ENCODE measurements at regions not wholly inside any gene's neighbourhood (a gene's known extent, or its start where the extent isn't known, plus 50 kb on each side); places are given as distances from the start of the nearest gene placed in this dataset.

GRCh38 chr14:51511265-51511664, 140.4 kb upstream of the FRMD6 start:
- no peak overlapping the region for H3K9ac ChIP-seq (ENCODE audit: low read length)
- no peak overlapping the region for H2BK15ac ChIP-seq (replicated peaks; ENCODE audit: low read depth)
- no peak overlapping the region for H3K56ac ChIP-seq (ENCODE audit: low read length)
- DNase-seq = no peak
- no peaks in the 10 kb centered on the region for H3K36me3 ChIP-seq (ENCODE audit: control insufficient read depth, insufficient read depth, low read length)
- no peaks in the 10 kb centered on the region for H3K79me1 ChIP-seq (ENCODE audit: low read length)
- H2BK5ac ChIP-seq (ENCODE audit: low read length) = no peak overlapping the region
- H3K18ac ChIP-seq (ENCODE audit: low read length) = no peak overlapping the region
- H3K79me2 ChIP-seq (ENCODE audit: control insufficient read depth, insufficient read depth, low read length) = no peaks in the 10 kb centered on the region
- H2AK5ac ChIP-seq (ENCODE audit: low read length) = no peak overlapping the region
- H3K27me3 ChIP-seq (ENCODE audit: insufficient read depth, low read length, poor library complexity) = no peaks in the 10 kb centered on the region
- H3K23ac ChIP-seq (ENCODE audit: low read length) = no peak overlapping the region
- H4K8ac ChIP-seq (ENCODE audit: low read depth, low read length) = no peak overlapping the region
- no peak overlapping the region for H4K5ac ChIP-seq (ENCODE audit: low read length)
- H3K4ac ChIP-seq (ENCODE audit: low read depth, low read length) = no peak overlapping the region
- no peak overlapping the region for H3K4me2 ChIP-seq (ENCODE audit: low read length)
- no peak overlapping the region for H3K27ac ChIP-seq (ENCODE audit: low read depth, low read length)
- H3K4me3 ChIP-seq (ENCODE audit: low read length) = no peak overlapping the region
- no peaks in the 10 kb centered on the region for H3K4me1 ChIP-seq (ENCODE audit: control insufficient read depth, low read depth, low read length)
- no peak overlapping the region for H2BK120ac ChIP-seq (ENCODE audit: low read depth, low read length)

GRCh38 chr14:51512316-51512715, 139.4 kb upstream of the FRMD6 start:
- H3K4me1 ChIP-seq (ENCODE audit: control insufficient read depth, low read depth, low read length) = no peaks in the 10 kb centered on the region
- no peak overlapping the region for H2BK5ac ChIP-seq (ENCODE audit: low read length)
- no peak overlapping the region for H3K27ac ChIP-seq (ENCODE audit: low read depth, low read length)
- no peaks in the 10 kb centered on the region for H3K79me1 ChIP-seq (ENCODE audit: low read length)
- no peaks in the 10 kb centered on the region for H3K27me3 ChIP-seq (ENCODE audit: insufficient read depth, low read length, poor library complexity)
- H3K36me3 ChIP-seq (ENCODE audit: control insufficient read depth, insufficient read depth, low read length) = no peaks in the 10 kb centered on the region
- no peak for DNase-seq
- no peak overlapping the region for H3K4ac ChIP-seq (ENCODE audit: low read depth, low read length)
- WGBS (ENCODE audit: extremely low coverage, insufficient coverage, low lambda C conversion rate) = no CpG with 5 or more reads among the region's 2 CpGs
- no peak overlapping the region for H2BK120ac ChIP-seq (ENCODE audit: low read depth, low read length)
- no peak overlapping the region for H4K8ac ChIP-seq (ENCODE audit: low read depth, low read length)
- H2AK5ac ChIP-seq (ENCODE audit: low read length) = no peak overlapping the region
- H2BK15ac ChIP-seq (replicated peaks; ENCODE audit: low read depth) = no peak overlapping the region
- H3K23ac ChIP-seq (ENCODE audit: low read length) = no peak overlapping the region
- H3K79me2 ChIP-seq (ENCODE audit: control insufficient read depth, insufficient read depth, low read length) = no peaks in the 10 kb centered on the region
- H3K9ac ChIP-seq (ENCODE audit: low read length) = no peak overlapping the region
- H3K4me3 ChIP-seq (ENCODE audit: low read length) = no peak overlapping the region
- H3K56ac ChIP-seq (ENCODE audit: low read length) = no peak overlapping the region
- no peak overlapping the region for H3K18ac ChIP-seq (ENCODE audit: low read length)
- H3K4me2 ChIP-seq (ENCODE audit: low read length) = no peak overlapping the region
- H4K5ac ChIP-seq (ENCODE audit: low read length) = no peak overlapping the region

- H4K8ac ChIP-seq (ENCODE audit: low read depth, low read length) = no peak overlapping the region
- no peak overlapping the region for H3K56ac ChIP-seq (ENCODE audit: low read length)
- H2AK5ac ChIP-seq (ENCODE audit: low read length) = no peak overlapping the region
- WGBS (ENCODE audit: extremely low coverage, insufficient coverage, low lambda C conversion rate) = no CpG with 5 or more reads among the region's 3 CpGs
- no peak overlapping the region for H3K4ac ChIP-seq (ENCODE audit: low read depth, low read length)
- no peak overlapping the region for H2BK5ac ChIP-seq (ENCODE audit: low read length)
- no peaks in the 10 kb centered on the region for H3K27me3 ChIP-seq (ENCODE audit: insufficient read depth, low read length, poor library complexity)
- no peak overlapping the region for H2BK15ac ChIP-seq (replicated peaks; ENCODE audit: low read depth)
- no peak overlapping the region for H3K27ac ChIP-seq (ENCODE audit: low read depth, low read length)
- H4K5ac ChIP-seq (ENCODE audit: low read length) = no peak overlapping the region
- DNase-seq = no peak
- H3K36me3 ChIP-seq (ENCODE audit: control insufficient read depth, insufficient read depth, low read length) = no peaks in the 10 kb centered on the region
- H3K23ac ChIP-seq (ENCODE audit: low read length) = no peak overlapping the region
- H3K9ac ChIP-seq (ENCODE audit: low read length) = no peak overlapping the region
- no peaks in the 10 kb centered on the region for H3K4me1 ChIP-seq (ENCODE audit: control insufficient read depth, low read depth, low read length)
- no peaks in the 10 kb centered on the region for H3K79me1 ChIP-seq (ENCODE audit: low read length)
- H3K4me2 ChIP-seq (ENCODE audit: low read length) = no peak overlapping the region
- H3K79me2 ChIP-seq (ENCODE audit: control insufficient read depth, insufficient read depth, low read length) = no peaks in the 10 kb centered on the region
- no peak overlapping the region for H3K18ac ChIP-seq (ENCODE audit: low read length)
- no peak overlapping the region for H3K4me3 ChIP-seq (ENCODE audit: low read length)
- H2BK120ac ChIP-seq (ENCODE audit: low read depth, low read length) = no peak overlapping the region
Observed at GRCh38 chr14:51513281-51513680, 138.4 kb upstream of the FRMD6 start.

GRCh38 chr14:51513933-51514332, 137.8 kb upstream of the FRMD6 start:
- Histone ChIP-seq H2AK5ac (ENCODE audit: low read length) (no peak overlapping the region), H3K79me1 (ENCODE audit: low read length) (no peaks in the 10 kb centered on the region), H3K9ac (ENCODE audit: low read length) (no peak overlapping the region), H2BK120ac (ENCODE audit: low read depth, low read length) (no peak overlapping the region), H3K36me3 (ENCODE audit: control insufficient read depth, insufficient read depth, low read length) (no peaks in the 10 kb centered on the region), H3K56ac (ENCODE audit: low read length) (no peak overlapping the region), H2BK5ac (ENCODE audit: low read length) (no peak overlapping the region), H3K27ac (ENCODE audit: low read depth, low read length) (no peak overlapping the region), H3K23ac (ENCODE audit: low read length) (no peak overlapping the region), H4K8ac (ENCODE audit: low read depth, low read length) (no peak overlapping the region), H3K4me3 (ENCODE audit: low read length) (no peak overlapping the region), H2BK15ac (replicated peaks; ENCODE audit: low read depth) (no peak overlapping the region), H3K27me3 (ENCODE audit: insufficient read depth, low read length, poor library complexity) (no peaks in the 10 kb centered on the region), H3K4me1 (ENCODE audit: control insufficient read depth, low read depth, low read length) (no peaks in the 10 kb centered on the region), H3K4me2 (ENCODE audit: low read length) (no peak overlapping the region), H4K5ac (ENCODE audit: low read length) (no peak overlapping the region), H3K4ac (ENCODE audit: low read depth, low read length) (no peak overlapping the region), H3K18ac (ENCODE audit: low read length) (no peak overlapping the region), H3K79me2 (ENCODE audit: control insufficient read depth, insufficient read depth, low read length) (no peaks in the 10 kb centered on the region)
- WGBS (ENCODE audit: extremely low coverage, insufficient coverage, low lambda C conversion rate) = no CpG with 5 or more reads among the region's 2 CpGs
- no peak for DNase-seq

GRCh38 chr14:51515611-51516010, 136.1 kb upstream of the FRMD6 start:
- WGBS (ENCODE audit: extremely low coverage, insufficient coverage, low lambda C conversion rate) = no CpG with 5 or more reads among the region's 3 CpGs
- Histone ChIP-seq H3K56ac (ENCODE audit: low read length) (no peak overlapping the region), H3K4me1 (ENCODE audit: control insufficient read depth, low read depth, low read length) (no peaks in the 10 kb centered on the region), H3K4me3 (ENCODE audit: low read length) (no peak overlapping the region), H3K79me2 (ENCODE audit: control insufficient read depth, insufficient read depth, low read length) (no peaks in the 10 kb centered on the region), H3K36me3 (ENCODE audit: control insufficient read depth, insufficient read depth, low read length) (no peaks in the 10 kb centered on the region), H3K79me1 (ENCODE audit: low read length) (no peaks in the 10 kb centered on the region), H3K9ac (ENCODE audit: low read length) (no peak overlapping the region), H2BK120ac (ENCODE audit: low read depth, low read length) (no peak overlapping the region), H2BK5ac (ENCODE audit: low read length) (no peak overlapping the region), H3K27me3 (ENCODE audit: insufficient read depth, low read length, poor library complexity) (no peaks in the 10 kb centered on the region), H3K27ac (ENCODE audit: low read depth, low read length) (no peak overlapping the region), H2BK15ac (replicated peaks; ENCODE audit: low read depth) (no peak overlapping the region), H3K18ac (ENCODE audit: low read length) (no peak overlapping the region), H4K5ac (ENCODE audit: low read length) (no peak overlapping the region), H3K4ac (ENCODE audit: low read depth, low read length) (no peak overlapping the region), H4K8ac (ENCODE audit: low read depth, low read length) (no peak overlapping the region), H2AK5ac (ENCODE audit: low read length) (no peak overlapping the region), H3K23ac (ENCODE audit: low read length) (no peak overlapping the region), H3K4me2 (ENCODE audit: low read length) (no peak overlapping the region)
- no peak for DNase-seq

GRCh38 chr14:51516706-51517395, 134.9 kb upstream of the FRMD6 start:
- H3K27me3 ChIP-seq (ENCODE audit: insufficient read depth, low read length, poor library complexity) = no peaks in the 10 kb centered on the region
- no peak overlapping the region for H2AK5ac ChIP-seq (ENCODE audit: low read length)
- H3K18ac ChIP-seq (ENCODE audit: low read length) = no peak overlapping the region
- no peak overlapping the region for H3K9ac ChIP-seq (ENCODE audit: low read length)
- no peak overlapping the region for H2BK15ac ChIP-seq (replicated peaks; ENCODE audit: low read depth)
- H3K4me2 ChIP-seq (ENCODE audit: low read length) = no peak overlapping the region
- no CpG with 5 or more reads among the region's 4 CpGs for WGBS (ENCODE audit: extremely low coverage, insufficient coverage, low lambda C conversion rate)
- no peaks in the 10 kb centered on the region for H3K79me2 ChIP-seq (ENCODE audit: control insufficient read depth, insufficient read depth, low read length)
- no peak overlapping the region for H3K56ac ChIP-seq (ENCODE audit: low read length)
- H2BK5ac ChIP-seq (ENCODE audit: low read length) = no peak overlapping the region
- H3K4me3 ChIP-seq (ENCODE audit: low read length) = no peak overlapping the region
- no peaks in the 10 kb centered on the region for H3K36me3 ChIP-seq (ENCODE audit: control insufficient read depth, insufficient read depth, low read length)
- DNase-seq = no peak
- no peaks in the 10 kb centered on the region for H3K79me1 ChIP-seq (ENCODE audit: low read length)
- H4K8ac ChIP-seq (ENCODE audit: low read depth, low read length) = no peak overlapping the region
- no peak overlapping the region for H3K23ac ChIP-seq (ENCODE audit: low read length)
- no peak overlapping the region for H3K4ac ChIP-seq (ENCODE audit: low read depth, low read length)
- H2BK120ac ChIP-seq (ENCODE audit: low read depth, low read length) = no peak overlapping the region
- H4K5ac ChIP-seq (ENCODE audit: low read length) = no peak overlapping the region
- no peak overlapping the region for H3K27ac ChIP-seq (ENCODE audit: low read depth, low read length)
- H3K4me1 ChIP-seq (ENCODE audit: control insufficient read depth, low read depth, low read length) = no peaks in the 10 kb centered on the region
